ENCODE measurements at regions not wholly inside any gene's neighbourhood (a gene's known extent, or its start where the extent isn't known, plus 50 kb on each side); places are given as distances from the start of the nearest gene placed in this dataset.

DNA sequence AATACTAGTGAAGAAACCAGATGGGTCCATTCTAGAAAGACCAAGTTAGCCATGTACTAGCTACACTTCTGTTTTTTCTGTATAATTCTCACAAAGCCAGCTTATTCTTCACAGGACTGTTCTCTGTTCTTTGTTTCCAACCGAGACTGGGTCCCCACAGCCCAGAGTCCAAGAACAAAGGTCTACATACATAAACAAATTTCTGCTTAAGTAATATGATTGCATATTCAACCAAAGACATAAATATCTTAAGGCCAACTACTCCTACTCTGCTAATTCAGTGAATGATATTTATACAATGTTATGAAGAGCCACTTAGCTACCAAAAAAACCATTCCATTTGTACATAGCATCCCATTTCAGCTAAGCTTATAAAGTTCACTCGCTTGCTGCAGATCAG is 299.8 kb upstream of the CCDC54 start:
- intact Hi-C loops (cut with DNase I, micrococcal nuclease): no loop called here
- TF ChIP-seq, protein P1, sequence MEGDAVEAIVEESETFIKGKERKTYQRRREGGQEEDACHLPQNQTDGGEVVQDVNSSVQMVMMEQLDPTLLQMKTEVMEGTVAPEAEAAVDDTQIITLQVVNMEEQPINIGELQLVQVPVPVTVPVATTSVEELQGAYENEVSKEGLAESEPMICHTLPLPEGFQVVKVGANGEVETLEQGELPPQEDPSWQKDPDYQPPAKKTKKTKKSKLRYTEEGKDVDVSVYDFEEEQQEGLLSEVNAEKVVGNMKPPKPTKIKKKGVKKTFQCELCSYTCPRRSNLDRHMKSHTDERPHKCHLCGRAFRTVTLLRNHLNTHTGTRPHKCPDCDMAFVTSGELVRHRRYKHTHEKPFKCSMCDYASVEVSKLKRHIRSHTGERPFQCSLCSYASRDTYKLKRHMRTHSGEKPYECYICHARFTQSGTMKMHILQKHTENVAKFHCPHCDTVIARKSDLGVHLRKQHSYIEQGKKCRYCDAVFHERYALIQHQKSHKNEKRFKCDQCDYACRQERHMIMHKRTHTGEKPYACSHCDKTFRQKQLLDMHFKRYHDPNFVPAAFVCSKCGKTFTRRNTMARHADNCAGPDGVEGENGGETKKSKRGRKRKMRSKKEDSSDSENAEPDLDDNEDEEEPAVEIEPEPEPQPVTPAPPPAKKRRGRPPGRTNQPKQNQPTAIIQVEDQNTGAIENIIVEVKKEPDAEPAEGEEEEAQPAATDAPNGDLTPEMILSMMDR (IDR thresholded peaks at IDR 0.05): no peak
- Histone ChIP-seq H3K4me3 (no peak overlapping the region), H3K4me1 (ENCODE audit: low read depth) (no peaks in the 10 kb centered on the region), H3K36me3 (ENCODE audit: low read depth) (no peaks in the 10 kb centered on the region), H3K9me3 (no peaks in the 10 kb centered on the region)
- ATAC-seq: no peak
- DNase-seq: no peak

DNA sequence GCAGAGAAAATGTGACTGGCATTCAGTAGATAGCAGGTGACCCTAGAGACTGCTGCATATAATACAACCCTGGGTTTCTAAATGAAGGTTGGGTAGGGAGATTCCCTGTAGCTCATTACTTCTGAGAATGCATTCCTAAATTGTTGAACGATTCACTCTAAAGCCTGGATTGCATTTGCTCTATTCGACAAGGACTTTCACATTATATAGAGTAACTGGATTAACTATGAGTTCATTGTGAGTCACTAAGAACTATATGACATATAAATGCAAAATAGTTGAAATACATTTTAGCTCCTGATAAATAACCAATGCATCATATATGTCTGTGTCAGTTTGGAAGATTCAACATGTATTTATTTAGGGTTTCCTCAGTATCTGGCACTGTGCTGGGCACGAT is 294.7 kb upstream of the CCDC54 start:
- TF ChIP-seq, protein P1 (IDR thresholded peaks at IDR 0.05): no peak
- intact Hi-C loops (cut with DNase I, micrococcal nuclease): no loop called here
- no peaks in the 10 kb centered on the region for H3K9me3 ChIP-seq
- no peaks in the 10 kb centered on the region for H3K4me1 ChIP-seq (ENCODE audit: low read depth)
- H3K36me3 ChIP-seq (ENCODE audit: low read depth): no peaks in the 10 kb centered on the region
- no peak overlapping the region for H3K4me3 ChIP-seq
- DNase-seq (no peak), ATAC-seq (no peak)

DNA sequence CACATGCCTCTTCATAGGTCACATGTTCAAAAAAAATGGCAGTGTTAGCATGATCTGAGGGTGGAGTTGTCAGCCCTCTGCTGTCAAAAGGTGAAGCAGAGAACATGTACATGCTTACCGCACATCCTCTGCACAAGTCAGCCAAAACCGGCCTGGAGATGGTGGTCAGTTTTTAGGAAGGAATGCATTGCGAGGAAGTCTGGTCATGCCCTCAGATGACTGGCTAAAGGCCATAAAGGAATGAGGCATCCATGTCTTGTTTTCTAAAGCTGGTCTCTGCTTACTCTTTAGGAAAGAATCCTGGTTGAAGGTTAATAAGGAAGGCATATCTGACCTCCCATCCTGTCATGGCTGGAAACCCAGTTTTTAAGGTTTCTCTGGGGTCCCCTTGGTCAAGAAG is 292.0 kb upstream of the CCDC54 start:
- intact Hi-C loops (cut with DNase I, micrococcal nuclease): no loop called here
- no peak overlapping the region for H3K4me3 ChIP-seq
- no peaks in the 10 kb centered on the region for H3K4me1 ChIP-seq (ENCODE audit: low read depth)
- H3K9me3 ChIP-seq: no peaks in the 10 kb centered on the region
- TF ChIP-seq, protein P1 (IDR thresholded peaks at IDR 0.05): no peak
- no peak for DNase-seq
- H3K36me3 ChIP-seq (ENCODE audit: low read depth): no peaks in the 10 kb centered on the region
- no peak for ATAC-seq

DNA sequence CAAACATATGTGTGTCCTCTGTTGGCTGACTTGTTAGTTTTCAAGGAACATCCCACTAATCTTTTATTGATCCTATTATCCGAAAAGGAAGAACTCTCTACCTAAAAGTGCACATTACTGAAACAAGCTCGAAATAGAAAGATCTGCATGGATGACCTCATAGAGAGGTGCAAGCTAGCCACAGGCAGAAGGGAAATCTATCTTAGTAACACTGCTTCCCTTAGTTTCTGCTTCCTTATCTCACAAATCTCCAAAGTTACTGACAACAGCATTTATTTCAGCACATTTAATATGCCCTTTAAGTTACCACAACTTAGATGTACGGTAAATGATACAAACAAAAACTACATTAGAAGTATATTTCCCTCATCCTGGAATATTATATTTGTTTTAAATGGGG is 285.1 kb upstream of the CCDC54 start:
- ATAC-seq (no peak), DNase-seq (no peak)
- H3K4me1 ChIP-seq (ENCODE audit: low read depth): no peaks in the 10 kb centered on the region
- TF ChIP-seq, protein P1 (IDR thresholded peaks at IDR 0.05): no peak
- intact Hi-C loops (cut with DNase I, micrococcal nuclease): no loop called here
- H3K36me3 ChIP-seq (ENCODE audit: low read depth): no peaks in the 10 kb centered on the region
- H3K4me3 ChIP-seq: no peak overlapping the region
- no peaks in the 10 kb centered on the region for H3K9me3 ChIP-seq

DNA sequence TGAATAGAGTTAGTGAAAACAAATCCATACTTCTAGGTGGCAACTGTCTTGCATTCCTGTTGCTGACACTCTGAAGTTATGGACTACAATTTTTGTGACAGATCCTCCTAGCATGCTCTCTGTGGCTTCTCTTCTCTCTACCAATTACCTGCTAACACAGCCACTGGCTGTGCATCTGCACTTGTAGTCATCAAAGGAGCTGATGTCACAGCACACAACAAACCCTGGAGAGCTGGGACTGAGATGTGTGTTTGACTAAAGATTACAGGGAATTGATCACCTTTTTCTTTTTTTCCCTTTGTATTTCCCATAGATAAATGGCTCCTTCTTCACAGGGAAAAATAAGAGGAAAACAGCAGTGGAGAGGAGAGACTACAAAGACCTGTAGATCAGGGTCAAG is 278.4 kb upstream of the CCDC54 start:
- TF ChIP-seq, protein P1 (IDR thresholded peaks at IDR 0.05): no peak
- Histone ChIP-seq H3K36me3 (ENCODE audit: low read depth) (no peaks in the 10 kb centered on the region), H3K9me3 (no peaks in the 10 kb centered on the region), H3K4me1 (ENCODE audit: low read depth) (no peaks in the 10 kb centered on the region), H3K4me3 (no peak overlapping the region)
- no peak for ATAC-seq
- DNase-seq: no peak
- intact Hi-C loops (cut with DNase I, micrococcal nuclease): no loop called here

DNA sequence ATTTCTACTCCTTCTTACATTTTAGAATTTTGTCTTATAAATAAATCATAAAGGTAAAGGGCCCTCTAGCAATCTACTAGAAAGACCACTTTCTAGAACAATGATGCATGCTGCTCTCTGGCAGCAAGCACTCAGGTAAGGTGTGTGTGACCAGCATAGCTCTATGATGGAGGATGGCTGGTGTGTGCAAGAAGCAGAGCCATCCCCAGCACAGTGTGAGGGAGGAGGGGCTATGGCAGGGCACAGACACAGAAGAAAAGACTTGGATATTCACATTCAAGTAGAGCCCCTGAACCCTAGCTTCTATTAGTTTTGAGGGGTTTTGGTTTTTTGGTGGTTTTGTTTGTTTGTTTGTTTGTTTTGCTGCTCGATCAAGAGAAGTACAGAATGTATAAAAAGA is 277.1 kb upstream of the CCDC54 start:
- ATAC-seq (no peak), DNase-seq (no peak)
- TF ChIP-seq, protein P1 (IDR thresholded peaks at IDR 0.05): no peak
- Histone ChIP-seq H3K4me1 (ENCODE audit: low read depth) (no peaks in the 10 kb centered on the region), H3K9me3 (no peaks in the 10 kb centered on the region), H3K4me3 (no peak overlapping the region), H3K36me3 (ENCODE audit: low read depth) (no peaks in the 10 kb centered on the region)
- intact Hi-C loops (cut with DNase I, micrococcal nuclease): no loop called here

Measured in mucosa of descending colon (tissue), 3 donors.